ENCODE measurements at regions not wholly inside any gene's neighbourhood (a gene's known extent, or its start where the extent isn't known, plus 50 kb on each side); places are given as distances from the start of the nearest gene placed in this dataset.
"Not testable (repeated sequence)": the region's sequence is repeated elsewhere in the genome, so short reads cannot be mapped to it uniquely, and the experiment has no call there.

- Histone ChIP-seq H3K9me3 (no peaks in the 10 kb centered on the region), H3K36me3 (replicated peaks in 1 of 2; ENCODE audit: insufficient read depth in 1 of 2, low read depth in 2 of 2) (no peaks in the 10 kb centered on the region), H3K4me1 (no peaks in the 10 kb centered on the region), H3K27ac (no peak overlapping the region), H3K27me3 (no peaks in the 10 kb centered on the region), H3K4me3 (no peak overlapping the region)
- DNase-seq (no peak), ATAC-seq (no peak)
- TF ChIP-seq CTCF (IDR thresholded peaks at IDR 0.05) (no peak), POLR2A (IDR thresholded peaks at IDR 0.05) (no peak)
- intact Hi-C loops (cut with DNase I), result no loop called here
- WGBS, 2 donors, result 93 to 100% methylated on average over 3 of the region's 3 CpGs
Observed at GRCh38 chr15:61376516-61376915, 147.4 kb upstream of the RORA start.

GRCh38 chr15:61374848-61375247 lies 145.7 kb upstream of the RORA start:
- WGBS, 2 donors, result 72 to 76% methylated on average over 2 of the region's 2 CpGs
- ATAC-seq, result no peak
- no peak overlapping the region for H3K4me3 ChIP-seq
- intact Hi-C loops (cut with DNase I), result no loop called here
- no peaks in the 10 kb centered on the region for H3K9me3 ChIP-seq
- H3K36me3 ChIP-seq (replicated peaks in 1 of 2; ENCODE audit: insufficient read depth in 1 of 2, low read depth in 2 of 2), result no peaks in the 10 kb centered on the region
- no peaks in the 10 kb centered on the region for H3K27me3 ChIP-seq
- DNase-seq, result no peak
- no peaks in the 10 kb centered on the region for H3K4me1 ChIP-seq
- no peak overlapping the region for H3K27ac ChIP-seq
- TF ChIP-seq CTCF (IDR thresholded peaks at IDR 0.05), result no peak
- TF ChIP-seq POLR2A (IDR thresholded peaks at IDR 0.05), result no peak

- TF ChIP-seq POLR2A (IDR thresholded peaks at IDR 0.05), result no peak
- no peak for TF ChIP-seq CTCF (IDR thresholded peaks at IDR 0.05)
- Histone ChIP-seq H3K27me3 (no peaks in the 10 kb centered on the region), H3K4me1 (no peaks in the 10 kb centered on the region), H3K36me3 (replicated peaks in 1 of 2; ENCODE audit: insufficient read depth in 1 of 2, low read depth in 2 of 2) (no peaks in the 10 kb centered on the region), H3K9me3 (no peaks in the 10 kb centered on the region), H3K4me3 (no peak overlapping the region), H3K27ac (no peak overlapping the region)
- ATAC-seq, result no peak
- DNase-seq, result no peak
- intact Hi-C loops (cut with DNase I), result no loop called here
- WGBS, 2 donors, result 78 to 94% methylated on average over 2 of the region's 2 CpGs
Observed at GRCh38 chr15:61367953-61368352, 138.9 kb upstream of the RORA start.

GRCh38 chr15:61364871-61365270 lies 135.8 kb upstream of the RORA start:
- no peak overlapping the region for H3K4me3 ChIP-seq
- ATAC-seq, result no peak
- TF ChIP-seq POLR2A (IDR thresholded peaks at IDR 0.05) (no peak), CTCF (IDR thresholded peaks at IDR 0.05) (no peak)
- no peaks in the 10 kb centered on the region for H3K36me3 ChIP-seq (replicated peaks in 1 of 2; ENCODE audit: insufficient read depth in 1 of 2, low read depth in 2 of 2)
- no peak overlapping the region for H3K27ac ChIP-seq
- no peaks in the 10 kb centered on the region for H3K4me1 ChIP-seq
- H3K9me3 ChIP-seq, result no peaks in the 10 kb centered on the region
- intact Hi-C loops (cut with DNase I), result no loop called here
- 31 to 47% methylated on average over 3 to 12 of the region's 13 CpGs for WGBS, 2 donors
- no peak for DNase-seq
- H3K27me3 ChIP-seq, result no peaks in the 10 kb centered on the region

DNA sequence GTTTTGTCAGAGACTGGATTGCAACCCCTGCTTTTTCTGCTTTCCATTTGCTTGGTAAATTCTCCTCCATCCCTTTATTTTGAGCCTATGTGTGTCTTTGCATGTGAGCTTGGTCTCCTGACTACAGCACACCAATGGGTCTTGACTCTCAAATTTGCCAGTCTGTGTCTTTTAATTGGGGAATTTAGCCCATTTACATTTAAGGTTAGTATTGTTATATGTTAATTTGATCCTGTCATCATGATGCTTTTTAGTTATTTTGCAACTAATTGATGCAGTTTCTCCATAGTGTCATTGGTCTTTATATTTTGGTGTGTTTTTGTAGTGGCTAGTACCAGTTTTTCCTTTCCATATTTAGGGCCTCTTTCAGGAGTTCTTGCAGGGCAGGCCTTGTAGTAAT lies 133.8 kb upstream of the RORA start:
- intact Hi-C loops (cut with DNase I); H3K27ac ChIP-seq: not testable (repeated sequence)

More for the DNA sequence above, 133.8 kb upstream of the RORA start:
- H3K4me3 ChIP-seq; DNase-seq; H3K27me3 ChIP-seq; H3K36me3 ChIP-seq (replicated peaks in 1 of 2; ENCODE audit: insufficient read depth in 1 of 2, low read depth in 2 of 2); H3K4me1 ChIP-seq; ATAC-seq; H3K9me3 ChIP-seq: not testable (repeated sequence)

Data from body of pancreas (tissue), 4 donors.